DMS53 (cell line): ENCODE measurements at regions not wholly inside any gene's neighbourhood (a gene's known extent, or its start where the extent isn't known, plus 50 kb on each side); places are given as distances from the start of the nearest gene placed in this dataset.

Experiments used
- DNase-seq: peaks from one replicate; lab custom pipeline; 2025; lab: John Stamatoyannopoulos, UW

DNA sequence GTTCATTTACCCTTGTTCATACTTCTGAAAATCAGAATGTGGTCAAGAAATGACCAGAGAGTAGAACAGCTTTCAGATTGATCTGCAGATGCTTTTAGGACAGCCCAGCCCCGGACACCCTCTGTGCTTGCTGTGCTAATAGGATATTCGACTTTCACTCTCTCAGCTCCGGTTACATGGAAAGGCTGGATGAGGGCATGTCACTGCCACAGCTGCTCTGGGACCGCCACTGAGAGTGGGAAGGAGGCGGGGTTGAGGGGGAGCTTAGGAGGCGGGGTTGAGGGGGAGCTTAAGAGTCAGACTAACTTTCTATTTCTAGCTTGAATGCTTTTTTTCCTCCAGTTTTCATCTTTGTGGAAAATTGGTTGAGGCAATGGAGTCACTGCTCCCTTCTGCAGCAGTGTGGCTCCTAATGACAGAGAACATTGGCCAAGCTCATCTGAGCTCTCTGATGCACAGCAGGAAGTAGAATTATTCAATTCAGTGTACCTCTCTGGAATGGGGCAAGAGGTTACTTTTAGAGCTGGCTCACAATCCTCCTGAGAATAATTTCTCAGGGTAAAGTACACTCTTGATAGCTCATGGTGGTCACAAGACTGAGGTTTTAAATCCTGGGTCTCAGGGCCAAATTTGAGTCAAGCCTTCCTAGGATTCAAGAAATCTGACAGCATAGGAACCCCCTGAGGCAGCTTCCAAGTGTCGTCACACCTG lies 74.6 kb upstream of the NPAS1 start:
- DNase-seq: no peak

DNA sequence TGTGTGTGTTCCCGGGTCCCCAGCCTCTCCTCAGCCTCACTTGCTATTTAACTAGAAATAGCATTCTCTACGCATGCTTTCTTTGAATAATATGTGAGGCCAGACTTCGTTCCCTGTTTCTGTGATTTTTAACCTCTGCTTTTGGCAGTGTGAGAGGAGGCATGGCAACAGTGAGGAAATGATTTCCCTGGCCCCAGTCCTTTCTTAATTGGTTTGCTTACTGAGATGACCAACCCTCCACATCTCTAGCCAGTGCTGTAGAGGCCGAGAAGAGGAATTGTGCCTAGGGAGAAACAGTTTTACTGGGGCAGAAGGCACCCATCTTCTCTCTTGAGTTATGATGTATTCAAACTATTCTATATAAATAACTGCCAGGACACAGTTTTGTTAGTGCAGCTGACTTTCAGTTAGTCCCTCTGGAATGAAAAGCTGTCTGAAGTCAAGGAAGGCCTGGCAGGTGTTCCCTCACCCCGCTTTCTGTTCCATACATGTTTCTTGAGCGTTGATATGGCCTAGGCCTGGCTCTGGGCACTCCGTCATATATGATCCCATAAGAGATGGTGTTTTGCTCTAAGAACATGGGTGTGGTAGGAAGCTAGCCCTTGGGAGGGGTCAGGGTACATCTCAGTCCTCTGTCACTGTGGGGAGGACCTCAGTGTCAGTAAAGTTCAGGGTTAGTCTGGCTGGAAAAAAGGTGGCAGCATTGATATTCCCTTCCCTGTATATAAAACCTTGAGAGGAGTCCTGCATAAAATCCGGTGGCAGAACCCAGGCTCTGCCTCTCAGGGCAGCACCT lies 73.7 kb upstream of the NPAS1 start:
- no peak for DNase-seq

DNA sequence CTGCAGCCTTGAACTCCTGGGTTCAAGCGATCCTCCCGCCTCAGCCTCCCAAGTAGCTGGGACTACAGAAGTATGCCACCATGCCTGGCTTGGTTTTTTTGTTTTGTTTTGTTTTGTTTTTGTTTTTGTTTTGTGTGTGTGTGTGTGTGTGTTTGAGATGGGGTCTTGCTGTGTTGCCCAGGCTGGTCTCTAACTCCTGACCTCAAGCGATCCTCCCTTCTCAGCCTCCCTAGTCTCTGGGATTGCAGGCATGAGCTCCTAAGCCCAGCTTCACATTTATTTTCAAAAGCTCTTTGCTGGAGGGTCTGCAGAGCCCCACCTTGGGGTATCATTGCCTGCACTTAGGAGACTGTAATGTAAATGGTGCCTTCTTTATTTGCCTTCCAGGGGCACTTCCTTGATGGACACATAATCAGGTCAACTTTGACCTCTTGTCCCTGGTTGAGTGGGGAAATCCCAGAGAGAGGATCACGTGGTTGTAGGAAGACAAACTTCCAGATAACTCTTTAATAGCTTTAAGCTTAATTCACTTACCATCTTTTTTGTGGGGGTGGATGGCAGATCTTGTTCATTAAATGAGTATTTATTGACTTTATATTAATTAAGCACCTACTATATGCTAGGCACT lies 72.9 kb upstream of the NPAS1 start:
- no peak for DNase-seq

- no peak for DNase-seq
Observed at GRCh38 chr19:46947866-46948265, 71.8 kb upstream of the NPAS1 start.

GRCh38 chr19:46950526-46951170 lies 69.0 kb upstream of the NPAS1 start:
- no peak for DNase-seq

DNA sequence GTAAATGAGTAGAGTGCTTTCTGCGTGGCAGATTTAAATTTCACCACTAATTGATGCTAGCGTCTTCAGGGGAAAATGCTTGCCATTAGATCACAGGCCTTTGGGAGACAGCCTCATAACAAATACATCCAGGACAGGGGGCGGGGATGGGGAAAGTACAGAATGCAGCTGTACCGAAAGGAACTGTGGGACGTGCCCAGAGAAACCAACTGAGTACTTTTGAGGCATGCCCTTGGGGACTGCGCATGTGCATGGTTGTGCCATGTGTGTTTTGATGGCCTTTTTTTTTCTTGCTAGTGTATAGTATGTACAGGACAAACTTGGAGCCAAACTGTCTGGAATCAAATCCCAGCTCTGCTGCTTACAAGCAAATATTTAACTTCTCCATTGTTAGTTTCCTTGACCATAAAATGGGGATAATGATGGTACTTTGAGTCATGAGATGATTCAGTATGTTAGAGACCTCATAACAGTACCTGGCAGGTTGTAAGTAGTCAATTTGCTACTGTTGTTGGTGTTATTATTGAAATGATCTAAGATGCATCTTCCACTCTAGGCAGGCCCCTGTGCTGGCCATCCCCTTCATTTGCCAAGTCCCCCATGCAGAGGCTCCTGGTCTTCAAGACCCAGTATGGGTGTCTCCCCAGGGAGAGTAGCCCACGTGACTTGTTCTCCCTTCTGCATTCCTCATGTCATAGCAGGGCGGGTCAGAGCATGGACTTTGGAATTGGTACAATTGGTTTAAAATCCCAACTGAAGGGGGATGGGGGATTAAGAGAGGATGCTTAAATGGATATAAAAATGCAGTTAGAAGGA lies 68.3 kb upstream of the NPAS1 start:
- peak; percentile 27 for DNase-seq

- DNase-seq: no peak
Observed at GRCh38 chr19:46952874-46953273, 66.8 kb upstream of the NPAS1 start.

DNA sequence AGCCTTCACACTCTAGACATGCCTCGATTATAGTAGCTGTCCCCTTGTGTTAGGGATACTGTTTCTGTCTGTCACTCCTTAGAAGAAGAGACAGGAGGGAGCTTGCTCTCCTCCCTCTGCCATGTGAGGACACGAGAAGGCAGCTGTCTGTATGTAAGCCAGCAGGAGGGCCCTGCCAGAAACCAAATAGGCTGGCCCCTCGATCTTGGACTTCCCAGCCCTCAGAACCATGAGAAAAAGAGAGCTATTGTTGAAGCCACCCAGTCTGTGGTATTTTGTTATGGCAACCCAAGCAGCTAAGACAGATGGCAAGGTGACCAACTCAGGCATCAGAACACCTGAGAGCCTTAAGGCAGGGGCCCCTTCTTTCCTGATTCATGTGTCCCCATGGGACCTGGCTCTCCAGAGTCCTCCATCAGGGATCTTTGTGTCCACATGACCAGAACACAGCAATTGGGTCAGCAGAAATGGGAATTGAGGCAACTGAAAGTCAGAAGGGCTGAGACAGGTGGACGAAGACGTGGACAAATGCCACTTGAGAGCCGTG lies 65.6 kb upstream of the NPAS1 start:
- peak; percentile 14 for DNase-seq

- no peak for DNase-seq
Observed at GRCh38 chr19:46954502-46954992, 65.1 kb upstream of the NPAS1 start.

DNA sequence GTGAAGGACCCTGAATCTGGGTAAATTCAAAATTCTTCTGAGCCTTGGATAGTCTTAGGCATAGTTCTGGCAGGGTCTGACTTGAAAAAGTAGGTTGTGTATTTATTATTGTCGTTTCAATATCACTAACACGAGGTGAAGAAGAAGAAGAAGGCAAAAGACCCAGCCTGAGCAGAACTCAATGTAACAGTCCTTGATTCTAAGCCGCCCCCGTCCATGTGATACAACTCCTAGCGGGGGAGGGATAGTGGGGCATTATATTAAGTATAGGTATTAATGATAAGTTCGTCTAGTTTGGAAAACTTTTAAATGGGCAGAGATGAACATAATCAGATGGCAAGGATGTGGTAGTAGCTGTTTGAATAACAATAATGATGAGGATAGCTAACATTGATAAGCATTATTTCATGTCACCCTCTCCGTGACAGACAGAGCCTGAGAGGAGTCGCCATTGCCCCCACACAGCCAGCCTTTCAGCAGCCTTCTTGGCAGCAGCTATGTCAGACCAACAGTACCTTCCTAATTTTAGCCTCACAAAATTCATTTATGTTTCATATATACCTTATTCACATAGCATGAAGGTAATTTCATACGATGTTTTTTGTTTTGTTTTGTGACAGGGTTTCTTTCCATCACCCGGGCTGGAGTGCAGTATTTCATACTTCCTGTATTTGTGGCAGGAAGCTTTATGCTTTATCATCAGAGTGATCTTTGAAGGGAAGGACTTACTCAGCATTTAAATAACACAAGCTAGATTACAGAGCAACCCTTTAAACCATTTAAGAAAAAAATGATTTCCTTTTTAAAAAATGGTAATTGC lies 64.4 kb upstream of the NPAS1 start:
- no peak for DNase-seq

- DNase-seq: no peak
Observed at GRCh38 chr19:46955813-46956371, 63.7 kb upstream of the NPAS1 start.

DNA sequence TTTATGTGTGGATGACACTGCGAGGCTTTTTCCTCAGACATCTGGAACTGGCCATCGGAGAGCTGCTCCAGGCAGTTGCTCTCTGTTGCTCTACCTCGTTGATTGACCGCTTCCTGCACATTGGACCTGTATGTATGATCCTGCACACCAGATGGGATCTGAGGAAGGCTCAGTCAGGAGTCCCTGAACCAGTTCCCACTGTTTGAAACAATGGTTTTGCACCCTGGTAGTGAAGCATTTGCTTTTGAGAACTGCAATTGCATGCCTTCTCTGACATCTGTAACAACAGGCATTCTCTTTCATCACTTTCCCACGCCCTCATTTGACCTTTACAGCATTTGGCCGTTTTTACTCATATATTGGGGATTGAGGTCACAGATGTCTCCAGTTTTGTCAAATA lies 61.1 kb upstream of the NPAS1 start:
- DNase-seq: no peak

- DNase-seq: no peak
Observed at GRCh38 chr19:46959894-46960556, 59.6 kb upstream of the NPAS1 start.

DNA sequence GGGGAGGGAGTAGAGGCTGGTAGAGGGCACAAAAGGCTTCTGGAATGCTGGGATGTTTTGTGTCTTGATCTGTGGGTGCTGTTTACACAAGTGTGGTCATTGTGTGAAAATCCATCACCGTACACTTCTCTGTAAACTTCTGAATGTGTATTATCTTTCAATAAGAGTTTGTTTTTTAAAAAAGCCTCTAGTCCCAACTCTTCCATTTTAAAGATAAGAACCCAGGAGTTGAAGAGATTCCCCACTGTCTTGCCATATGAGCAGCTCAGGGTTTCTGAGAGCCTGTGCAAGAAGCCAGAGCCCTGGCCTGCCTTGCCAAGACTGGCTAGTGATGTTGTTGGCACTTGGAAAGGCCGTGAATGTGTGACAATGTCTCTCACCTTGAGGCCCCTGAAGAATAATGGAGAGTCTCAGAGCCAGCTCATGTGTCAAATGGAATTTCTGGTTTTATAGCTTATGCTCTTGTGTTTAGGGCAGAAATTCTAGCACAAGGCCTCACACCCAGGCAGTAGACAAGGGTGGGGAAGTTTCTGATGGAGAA lies 57.5 kb upstream of the NPAS1 start:
- DNase-seq: no peak

GRCh38 chr19:46963093-46963734 lies 56.4 kb upstream of the NPAS1 start:
- DNase-seq: no peak

- DNase-seq: no peak
Observed at GRCh38 chr19:46967578-46968032, 52.0 kb upstream of the NPAS1 start.
